GM19023 (cell line): ENCODE measurements at regions not wholly inside any gene's neighbourhood (a gene's known extent, or its start where the extent isn't known, plus 50 kb on each side); places are given as distances from the start of the nearest gene placed in this dataset.

ENCODE experiments used
- ATAC-seq: cut with Tn5 transposase; IDR thresholded peaks from one replicate; pipeline ENCODE4 v1.9.1; 2021; ENCODE audit warnings: mild to moderate bottlenecking, moderate library complexity; ENCODE audit not compliant: unreplicated experiment

DNA sequence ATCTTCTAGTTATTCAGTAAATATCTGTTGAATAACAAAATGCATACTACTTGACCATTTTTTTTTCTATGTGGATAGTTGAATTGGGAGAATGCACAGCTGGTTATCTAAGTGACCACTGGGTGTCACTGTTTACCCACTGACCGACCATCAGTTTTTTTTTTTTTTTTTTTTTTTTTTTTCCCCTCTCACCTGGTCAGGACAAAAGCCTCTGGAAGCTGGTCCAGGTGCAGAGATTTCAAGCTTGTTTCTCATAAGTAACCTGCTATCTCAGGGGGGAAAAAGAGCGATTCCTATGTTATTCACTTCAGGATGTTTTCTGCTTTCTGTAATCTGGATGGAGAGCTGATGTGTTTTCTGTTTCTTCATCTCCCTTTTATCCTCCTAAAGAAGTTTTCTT lies 256.0 kb downstream of the DCDC2C start:
- no peak for ATAC-seq

GRCh38 chr2:3960106-3960505 lies 256.7 kb downstream of the DCDC2C start:
- no peak for ATAC-seq

DNA sequence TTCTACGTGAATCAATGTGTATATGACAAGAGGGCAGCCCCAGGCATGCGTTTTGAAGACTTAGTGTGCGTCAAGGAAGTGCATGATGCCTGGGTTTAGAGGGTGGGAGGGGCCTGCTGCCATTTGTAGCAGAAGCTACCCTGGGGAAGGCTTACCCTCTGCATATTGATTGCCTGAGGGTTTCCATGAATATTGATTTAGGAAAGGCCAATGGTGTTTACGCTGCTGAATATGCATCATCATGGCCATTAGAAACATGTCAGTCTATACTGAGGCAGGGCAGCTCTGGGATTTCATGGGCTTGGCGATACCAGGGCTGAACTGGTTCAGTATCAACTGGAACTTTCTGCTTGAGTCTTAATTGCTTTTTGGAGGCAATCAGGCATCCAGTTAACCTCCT lies 259.3 kb downstream of the DCDC2C start:
- no peak for ATAC-seq

DNA sequence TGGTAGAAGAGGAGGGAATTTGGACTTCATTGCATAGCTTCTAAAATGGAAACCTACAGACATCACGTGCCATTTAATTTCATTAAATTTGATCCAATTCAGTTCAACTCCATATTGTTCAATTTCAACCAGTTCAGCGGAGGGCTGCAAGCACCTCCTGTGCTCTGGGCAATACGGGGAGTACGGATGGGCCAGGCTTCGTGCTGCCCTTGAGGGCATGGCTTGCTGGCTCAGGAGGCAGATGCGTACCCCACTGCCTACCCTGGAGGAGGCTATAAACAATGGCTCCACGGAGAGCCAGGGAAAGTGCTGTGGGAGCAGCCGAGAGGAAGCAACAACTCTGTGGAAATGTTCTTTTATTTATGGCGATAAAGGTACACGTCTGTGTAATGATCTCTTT lies 261.8 kb downstream of the DCDC2C start:
- ATAC-seq = no peak

GRCh38 chr2:3965953-3966352 lies 262.6 kb downstream of the DCDC2C start:
- no peak for ATAC-seq

DNA sequence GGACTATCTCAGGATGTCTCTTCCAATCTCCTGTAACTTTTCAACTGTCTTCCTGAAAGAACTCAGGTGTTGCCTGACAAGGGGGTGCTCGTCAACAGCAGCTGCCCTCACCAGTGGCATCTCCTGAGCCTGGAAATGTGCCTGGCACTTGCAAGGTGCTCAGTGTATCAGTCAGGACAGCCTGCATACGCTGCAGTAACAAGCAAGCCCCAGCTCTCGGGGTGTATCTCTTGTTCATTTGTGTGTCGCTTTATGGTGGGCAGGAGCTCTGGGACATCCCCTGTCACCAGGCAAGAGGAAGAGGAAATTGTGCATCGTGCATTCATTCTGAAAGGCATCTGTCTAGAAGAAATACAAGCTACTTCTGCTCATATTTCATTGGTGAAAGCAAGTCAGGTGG lies 263.1 kb downstream of the DCDC2C start:
- no peak for ATAC-seq

- no peak for ATAC-seq
These were observed 265.4 kb downstream of the DCDC2C start for GRCh38 chr2:3968736-3969135.

GRCh38 chr2:3970791-3971651 lies 267.6 kb downstream of the DCDC2C start:
- ATAC-seq = no peak

DNA sequence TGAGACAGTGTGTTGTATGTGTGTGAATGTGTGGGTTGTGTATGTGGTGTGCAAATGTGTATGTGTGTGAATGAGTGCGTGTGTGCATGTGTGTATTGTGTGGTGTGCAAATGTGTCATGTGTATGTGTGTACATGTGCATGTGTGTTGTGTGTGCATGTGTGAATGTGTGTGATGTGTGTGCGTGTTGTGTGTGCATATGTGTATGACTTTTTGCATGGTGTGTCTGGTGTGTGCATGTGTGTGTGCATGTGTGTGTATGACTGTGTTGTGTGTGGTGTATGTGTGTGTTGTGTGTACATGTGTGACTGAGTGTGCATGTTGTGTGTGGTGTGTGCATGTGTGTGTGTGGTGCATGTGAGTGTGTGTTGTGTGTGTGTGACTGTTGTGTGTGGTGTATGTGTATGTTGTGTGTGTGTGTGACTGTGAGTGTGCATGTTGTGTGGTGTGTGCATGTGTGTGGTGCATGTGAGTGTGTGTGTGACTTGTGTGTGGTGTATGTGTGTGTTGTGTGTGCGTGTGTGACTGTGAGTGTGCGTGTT lies 268.3 kb downstream of the DCDC2C start:
- no peak for ATAC-seq

GRCh38 chr2:3972377-3972776 lies 269.0 kb downstream of the DCDC2C start:
- ATAC-seq = no peak

GRCh38 chr2:3974765-3975164 lies 271.4 kb downstream of the DCDC2C start:
- no peak for ATAC-seq

DNA sequence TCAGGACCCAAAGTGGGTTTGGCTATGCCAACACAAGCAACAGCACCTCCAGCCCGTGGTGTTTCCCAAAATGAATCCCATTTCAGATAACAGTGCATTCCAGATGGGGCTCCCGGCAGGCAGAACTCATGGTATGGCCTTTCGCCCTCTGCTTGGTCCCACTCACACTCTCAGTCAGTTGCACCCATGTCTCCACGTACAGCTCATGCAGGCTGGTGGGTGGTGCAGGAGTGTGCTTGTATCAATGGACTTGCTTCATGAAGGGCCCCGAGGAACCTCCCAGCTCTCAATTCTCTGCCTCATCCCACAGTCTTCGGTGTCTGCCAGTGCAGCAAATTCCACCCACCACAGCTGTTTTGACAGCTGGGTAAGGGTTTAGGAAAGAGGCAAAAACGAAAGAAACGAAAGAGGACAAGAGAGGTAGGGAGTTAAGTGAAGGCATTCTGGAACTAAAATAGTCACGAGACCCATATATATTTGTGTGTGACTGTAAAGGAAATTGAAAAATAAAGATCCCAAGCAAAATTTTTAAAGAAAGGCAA lies 278.1 kb downstream of the DCDC2C start:
- no peak for ATAC-seq

DNA sequence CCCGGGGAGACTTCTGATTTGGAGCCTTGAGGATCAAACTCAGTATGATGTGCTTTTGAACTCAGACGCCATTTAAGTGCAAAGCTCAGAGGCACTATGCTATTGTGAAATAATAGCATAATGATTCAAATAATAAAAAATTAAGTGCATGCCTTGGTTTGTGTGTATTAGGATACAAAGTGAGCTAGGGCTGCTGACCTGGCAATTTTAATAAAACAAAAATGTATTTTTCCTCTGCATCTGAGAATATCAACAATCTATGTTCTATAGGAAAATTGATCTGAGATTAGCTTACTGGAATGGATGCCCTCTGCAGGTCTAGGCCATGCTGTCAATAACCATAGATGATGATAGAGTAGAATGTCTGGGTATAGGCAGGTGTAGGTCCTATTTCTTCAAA lies 278.8 kb downstream of the DCDC2C start:
- ATAC-seq = no peak

- no peak for ATAC-seq
These were observed 282.7 kb downstream of the DCDC2C start for GRCh38 chr2:3986063-3986462.

- no peak for ATAC-seq
These were observed 283.3 kb downstream of the DCDC2C start for GRCh38 chr2:3986530-3987258.

DNA sequence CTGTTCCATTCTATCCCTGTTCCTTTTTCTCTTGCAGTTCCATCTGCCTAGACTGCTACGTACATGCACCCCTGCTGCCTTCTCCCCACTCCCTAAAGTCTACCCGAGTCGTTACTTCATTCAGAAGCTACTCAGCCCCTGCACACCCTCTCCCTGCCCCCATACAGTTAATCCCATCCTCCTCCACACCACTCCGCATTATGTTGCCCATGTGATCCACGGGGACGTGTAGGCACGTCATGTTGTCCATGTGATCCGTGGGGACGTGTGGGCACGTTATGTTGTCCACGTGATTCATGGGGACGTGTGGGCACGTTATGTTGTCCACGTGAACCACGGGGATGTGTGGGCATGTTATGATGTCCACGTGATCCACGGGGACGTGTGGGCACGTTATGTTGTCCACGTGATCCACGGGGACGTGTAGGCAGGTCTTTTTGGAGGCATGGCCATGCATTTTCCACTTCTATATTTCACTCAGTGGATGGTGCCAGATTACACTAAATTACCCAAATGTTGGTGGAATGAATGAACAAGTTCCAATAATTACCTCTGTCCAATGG lies 299.5 kb downstream of the DCDC2C start:
- no peak for ATAC-seq

DNA sequence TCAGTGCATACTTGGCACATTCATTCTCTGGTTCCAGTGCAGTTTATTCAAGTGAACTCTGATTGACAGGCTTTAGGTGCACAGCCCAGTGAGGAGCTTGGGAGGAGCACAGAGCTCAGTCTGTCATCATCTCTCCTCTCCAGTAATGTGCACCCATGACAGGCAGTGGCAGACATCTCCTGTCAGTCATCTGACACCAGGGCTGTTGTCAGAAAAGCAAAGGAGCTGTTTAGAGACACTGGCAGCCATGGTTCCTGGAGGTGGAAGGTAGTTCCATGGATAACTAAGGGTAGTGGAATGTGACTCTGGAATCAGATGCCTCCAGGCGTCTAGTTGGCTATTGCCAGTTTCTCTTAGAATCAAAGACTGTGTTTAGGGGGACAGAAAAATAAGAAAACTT lies 308.8 kb downstream of the DCDC2C start:
- no peak for ATAC-seq

DNA sequence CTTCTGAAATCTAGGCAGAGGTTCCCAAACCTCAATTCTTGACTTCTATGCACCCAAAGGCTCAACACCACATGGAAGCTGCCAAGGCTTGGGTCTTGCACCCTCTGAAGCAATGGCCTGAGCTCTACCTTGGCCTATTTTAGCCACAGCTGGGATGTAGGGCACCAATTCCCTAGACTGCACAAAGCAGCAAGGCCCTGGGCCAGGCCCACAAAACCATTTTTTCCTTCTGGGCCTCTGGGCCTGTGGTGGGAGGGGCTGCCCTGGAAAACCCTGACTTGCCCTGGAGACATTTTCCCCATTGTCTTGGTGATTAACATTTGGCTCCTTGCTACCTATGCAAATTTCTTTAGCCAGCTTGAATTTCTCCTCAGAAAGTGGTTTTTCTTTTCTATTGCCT lies 315.2 kb downstream of the DCDC2C start:
- ATAC-seq = no peak

DNA sequence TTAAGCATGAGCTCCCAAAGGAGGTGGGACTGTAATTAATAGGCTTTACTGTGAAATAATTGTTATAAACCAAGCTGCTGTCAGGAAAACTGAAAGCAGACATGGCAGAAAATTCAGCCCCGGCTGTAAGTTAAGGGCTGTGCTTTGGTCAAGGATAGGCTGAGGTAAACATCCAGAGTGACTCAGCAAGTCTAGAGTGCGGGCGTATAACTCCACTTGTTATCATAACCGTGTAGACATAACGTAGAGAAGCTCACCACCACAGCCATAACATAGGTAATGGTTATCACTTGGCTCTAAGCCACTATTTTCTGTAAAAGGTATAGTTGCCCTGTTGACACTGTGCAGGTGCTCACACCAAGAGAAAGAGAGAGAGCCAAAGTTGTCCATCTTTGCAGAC lies 316.8 kb downstream of the DCDC2C start:
- ATAC-seq = no peak

DNA sequence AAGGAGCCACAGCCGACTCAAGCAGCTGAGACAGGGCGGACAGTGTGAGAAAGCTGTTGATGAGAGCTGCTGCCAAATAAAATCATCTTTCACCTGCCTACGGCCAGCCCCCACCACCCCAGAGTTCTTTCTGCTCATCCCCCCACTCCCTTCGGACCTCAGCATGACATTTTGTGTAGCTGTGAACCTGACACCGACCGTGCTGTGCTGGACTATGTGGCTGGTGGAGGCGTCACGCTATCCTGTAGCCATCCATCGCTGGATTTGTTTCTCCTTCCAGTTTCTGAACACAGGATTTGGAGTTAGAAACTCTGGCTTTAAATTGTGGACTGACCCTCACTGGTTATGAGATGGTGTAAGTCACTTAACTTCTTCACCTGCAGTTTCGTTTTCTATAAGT lies 317.3 kb downstream of the DCDC2C start:
- ATAC-seq = no peak

- ATAC-seq = no peak
These were observed 321.2 kb downstream of the DCDC2C start for GRCh38 chr2:4024605-4025004.
